IMR-90 (cell line): ENCODE measurements at regions not wholly inside any gene's neighbourhood (a gene's known extent, or its start where the extent isn't known, plus 50 kb on each side); places are given as distances from the start of the nearest gene placed in this dataset.

Source experiments
- ATAC-seq: fragments of 200-7000 bp; cut with Tn5 transposase; 2 replicates; pipeline ENCODE4 v1.9.1; 2020; ENCODE audit warnings: low read depth, mild to moderate bottlenecking, moderate library complexity
- BruUV-seq: library from RNA; stranded (reverse); fragments of 400-500 nt; replicated peaks from 2 replicates; lab custom pipeline; 2021; lab: Mats Ljungman, UMichigan
- CTCF ChIA-PET: fragments of 300-600 bp; formaldehyde crosslinking; extraction: SDS; loops from one replicate; lab custom pipeline; 2021; ENCODE audit warnings: antibody characterized with exemption; lab: Yijun Ruan, JAX
- POLR2A ChIA-PET: fragments of 300-600 bp; sonication (Branson Sonifier 250); formaldehyde crosslinking; loops from one replicate; lab custom pipeline; 2022; ENCODE audit warnings: antibody characterized with exemption; ENCODE audit not compliant: unreplicated experiment; lab: Charles Lee
- DNase-seq: peaks from one replicate; pipeline ENCODE4 v3.0.0; 2013
- H2AFZ ChIP-seq: replicated peaks from 2 replicates; pipeline ENCODE3; 2013; ENCODE audit warnings: low read length, mild to moderate bottlenecking; ENCODE audit not compliant: poor library complexity
- H2AK5ac ChIP-seq: 2 replicates; pipeline ENCODE4 v1.6.1; 2013; ENCODE audit warnings: low read depth, low read length, inconsistent platforms
- H2AK9ac ChIP-seq: replicated peaks from 2 replicates; pipeline ENCODE3; 2013; ENCODE audit warnings: mild to moderate bottlenecking, low read depth, low read length, moderate library complexity; ENCODE audit not compliant: poor library complexity
- H2BK120ac ChIP-seq: 2 replicates; pipeline ENCODE4 v1.6.1; 2013; ENCODE audit warnings: low read depth, low read length, inconsistent platforms
- H2BK15ac ChIP-seq: 3 replicates; pipeline ENCODE4 v1.6.1; 2013; ENCODE audit warnings: low read depth, low read length, inconsistent platforms
- H2BK20ac ChIP-seq: 2 replicates; pipeline ENCODE4 v1.6.1; 2013; ENCODE audit warnings: low read depth, mild to moderate bottlenecking, inconsistent platforms, low read length, moderate library complexity
- H2BK5ac ChIP-seq: 2 replicates; pipeline ENCODE4 v1.6.1; 2013; ENCODE audit warnings: mild to moderate bottlenecking, low read depth, low read length, inconsistent platforms; ENCODE audit not compliant: poor library complexity, severe bottlenecking
- H3K14ac ChIP-seq: replicated peaks from 2 replicates; pipeline ENCODE4 v1.6.1; 2013; ENCODE audit warnings: low read depth, low read length, inconsistent platforms
- H3K18ac ChIP-seq: 2 replicates; pipeline ENCODE4 v1.6.1; 2013; ENCODE audit warnings: low read depth, low read length, control low read depth
- H3K23ac ChIP-seq: 2 replicates; pipeline ENCODE4 v1.6.1; 2013; ENCODE audit warnings: low read depth, low read length, inconsistent platforms
- H3K27ac ChIP-seq: 2 replicates; pipeline ENCODE4 v1.5.1; 2013; ENCODE audit warnings: mild to moderate bottlenecking, control low read depth, low read length; ENCODE audit not compliant: insufficient read depth
- H3K27me3 ChIP-seq: 2 replicates; pipeline ENCODE4 v1.6.1; 2013; ENCODE audit warnings: low read length; ENCODE audit not compliant: control insufficient read depth, insufficient read depth
- H3K36me3 ChIP-seq: 2 replicates; pipeline ENCODE4 v1.6.1; 2013; ENCODE audit warnings: low read length, mixed read lengths; ENCODE audit not compliant: control insufficient read depth, insufficient read depth
- H3K4ac ChIP-seq: 2 replicates; pipeline ENCODE4 v1.6.1; 2013; ENCODE audit warnings: low read depth, low read length, inconsistent platforms
- H3K4me1 ChIP-seq: 2 replicates; pipeline ENCODE4 v1.6.1; 2013; ENCODE audit warnings: low read length, mixed read lengths; ENCODE audit not compliant: control insufficient read depth, insufficient read depth
- H3K4me2 ChIP-seq: 2 replicates; pipeline ENCODE4 v1.6.1; 2013; ENCODE audit warnings: low read depth, mild to moderate bottlenecking, control low read depth, low read length, moderate library complexity
- H3K4me3 ChIP-seq: 2 replicates; pipeline ENCODE4 v1.5.1; 2013; ENCODE audit warnings: low read depth, mild to moderate bottlenecking, control low read depth, low read length, moderate library complexity; ENCODE audit not compliant: insufficient read depth
- H3K56ac ChIP-seq: 2 replicates; pipeline ENCODE4 v1.6.1; 2013; ENCODE audit warnings: low read length, inconsistent platforms; ENCODE audit not compliant: insufficient read depth; ENCODE audit errors: extremely low read depth
- H3K79me1 ChIP-seq, 2 experiments: 2 replicates each; pipeline ENCODE4 v1.6.1; 2013; ENCODE audit warnings: low read length in 2 of 2, inconsistent platforms in 1 of 2, low read depth in 1 of 2
- H3K9ac ChIP-seq: 2 replicates; pipeline ENCODE4 v1.6.1; 2013; ENCODE audit warnings: low read depth, low read length, control low read depth
- H3K9me1 ChIP-seq: 2 replicates; pipeline ENCODE4 v1.6.1; 2013; ENCODE audit warnings: low read length, inconsistent platforms; ENCODE audit not compliant: insufficient read depth
- H3K9me3 ChIP-seq: 2 replicates; pipeline ENCODE4 v1.6.1; 2013; ENCODE audit warnings: low read length; ENCODE audit not compliant: control insufficient read depth, insufficient read depth
- H4K20me1 ChIP-seq: 2 replicates; pipeline ENCODE4 v1.6.1; 2013; ENCODE audit warnings: low read length, inconsistent platforms; ENCODE audit not compliant: insufficient read depth
- H4K5ac ChIP-seq: 2 replicates; pipeline ENCODE4 v1.6.1; 2013; ENCODE audit warnings: mild to moderate bottlenecking, low read depth, low read length, control low read depth
- H4K8ac ChIP-seq, 2 experiments: 2 replicates each; pipeline ENCODE4 v1.6.1; 2013; ENCODE audit warnings: low read depth in 2 of 2, low read length in 2 of 2, control low read depth in 1 of 2, inconsistent platforms in 1 of 2
- H4K91ac ChIP-seq: 2 replicates; pipeline ENCODE4 v1.6.1; 2013; ENCODE audit warnings: low read depth, low read length, inconsistent platforms; ENCODE audit not compliant: insufficient read depth
- BHLHE40 ChIP-seq: fragments of 150-350 bp; IDR thresholded peaks from 2 replicates; pipeline ENCODE4 v1.6.1; 2016; ENCODE audit warnings: mild to moderate bottlenecking, low read depth, low read length
- CEBPB ChIP-seq: IDR thresholded peaks from 2 replicates; pipeline ENCODE4 v1.6.1; 2012; ENCODE audit warnings: low read depth, low read length, improper control_type of control experiment
- CHD1 ChIP-seq: IDR thresholded peaks from 2 replicates; pipeline ENCODE4 v1.6.1; 2012; ENCODE audit warnings: low read depth, low read length, improper control_type of control experiment
- CTCF ChIP-seq: conservative IDR thresholded peaks from 2 replicates; pipeline ENCODE4 v1.5.1; 2012; ENCODE audit warnings: mild to moderate bottlenecking, low read depth, low read length, improper control_type of control experiment
- ELK1 ChIP-seq: fragments of 150-350 bp; IDR thresholded peaks from 2 replicates; pipeline ENCODE4 v1.6.1; 2016; ENCODE audit warnings: low read depth, mild to moderate bottlenecking, low read length, moderate library complexity, borderline replicate concordance
- FOS ChIP-seq: fragments of 150-350 bp; IDR thresholded peaks from 2 replicates; pipeline ENCODE4 v1.6.1; 2016; ENCODE audit warnings: low read depth, low read length
- MAZ ChIP-seq: IDR thresholded peaks from 2 replicates; pipeline ENCODE4 v1.6.1; 2012; ENCODE audit warnings: low read depth, mild to moderate bottlenecking, low read length, improper control_type of control experiment, moderate library complexity, borderline replicate concordance
- MXI1 ChIP-seq: IDR thresholded peaks from 2 replicates; pipeline ENCODE4 v1.6.1; 2012; ENCODE audit warnings: low read depth, mild to moderate bottlenecking, low read length, moderate library complexity, borderline replicate concordance
- NFE2L2 ChIP-seq: fragments of 150-350 bp; IDR thresholded peaks from 2 replicates; pipeline ENCODE4 v1.6.1; 2016; ENCODE audit warnings: low read depth, mild to moderate bottlenecking, low read length
- POLR2A ChIP-seq: IDR thresholded peaks from 2 replicates; pipeline ENCODE4 v1.6.1; 2012; ENCODE audit warnings: mild to moderate bottlenecking, low read depth, low read length
- RAD21 ChIP-seq: IDR thresholded peaks from 2 replicates; pipeline ENCODE4 v1.6.1; 2012; ENCODE audit warnings: low read length, improper control_type of control experiment
- RCOR1 ChIP-seq: IDR thresholded peaks from 2 replicates; pipeline ENCODE4 v1.6.1; 2012; ENCODE audit warnings: mild to moderate bottlenecking, low read length, improper control_type of control experiment; ENCODE audit not compliant: insufficient replicate concordance
- RFX5 ChIP-seq: IDR thresholded peaks from 2 replicates; pipeline ENCODE4 v1.8.0; 2012; ENCODE audit warnings: low read depth, mild to moderate bottlenecking, low read length, moderate library complexity
- SMC3 ChIP-seq: fragments of 150-350 bp; IDR thresholded peaks from 2 replicates; pipeline ENCODE4 v1.6.1; 2016; ENCODE audit warnings: low read depth, mild to moderate bottlenecking, antibody characterized with exemption, low read length, moderate library complexity
- WGBS, 2 experiments: methylation state at CpG; one replicate each; pipeline versions ENCODE4 v1.1.5 to v1.1.7; 2013; ENCODE audit warnings: missing lambda C conversion rate in 2 of 2; ENCODE audit not compliant: insufficient read length in 1 of 2; ENCODE audit errors: extremely low coverage in 2 of 2; 5-methylcytosine and 5-hydroxymethylcytosine counted together
- dilution Hi-C: fragments of 300-500 bp; cut with HindIII; formaldehyde crosslinking; loops from one replicate; pipeline ENCODE4 v1.14.3; 2018; ENCODE audit warnings: low sequenced_read_pairs; ENCODE audit not compliant: unreplicated experiment
- in situ Hi-C: fragments of 300-500 bp; cut with MboI; formaldehyde crosslinking; loops from 3 replicates; pipeline ENCODE4 v1.14.3; 2019; ENCODE audit warnings: low sequenced_read_pairs, inconsistent platforms, mixed read lengths
- intact Hi-C: fragments of 100-400 bp; cut with micrococcal nuclease; formaldehyde crosslinking; loops from 2 replicates; pipeline ENCODE4 v1.10.0; 2022

GRCh38 chr2:196247114-196247975 is 76.0 kb upstream of the STK17B start (continued):
- no peak for TF ChIP-seq BHLHE40
- TF ChIP-seq RCOR1 = no peak

- Histone ChIP-seq H4K91ac (peak overlapping the region; percentile 71), H3K4me2 (no peak overlapping the region; the same call in 1 of the 2 replicates), H3K18ac (peak overlapping the region; percentile 34; the same call in 1 of the 2 replicates), H3K9me1 (peaks cover 15% of the 10 kb centered on the region), H2AK9ac (no peak overlapping the region), H2BK120ac (peak overlapping the region; percentile 87), H3K4me3 (no peak overlapping the region), H3K27ac (no peak overlapping the region), H3K79me1 (no peaks in the 10 kb centered on the region; a peak in 1 of 4 replicates), H3K56ac (no peak overlapping the region), H3K9me3 (no peaks in the 10 kb centered on the region), H3K36me3 (no peaks in the 10 kb centered on the region), H2AK5ac (0 out of 2 replicates have a peak overlapping the region, but pooled peaks have one; percentile 28), H2BK20ac (peak overlapping the region; percentile 71), H3K14ac (peak overlapping the region; percentile 79), H3K27me3 (no peaks in the 10 kb centered on the region), H4K8ac (peak overlapping the region; percentile 61 to 68; a peak in 2 of 4 replicates), H2AFZ (no peak overlapping the region), H3K9ac (no peak overlapping the region), H4K20me1 (no peaks in the 10 kb centered on the region), H2BK15ac (peak overlapping the region; percentile 73; the same call in 1 of the 3 replicates), H3K23ac (peak overlapping the region; percentile 41; the same call in 1 of the 2 replicates), H4K5ac (0 out of 2 replicates have a peak overlapping the region, but pooled peaks have one; percentile 55), H3K4ac (peak overlapping the region; percentile 34; the same call in 1 of the 2 replicates), H3K4me1 (peaks cover 11% of the 10 kb centered on the region), H2BK5ac (peak overlapping the region; percentile 75)
- in situ Hi-C loops = no loop called here
- no CpG with 5 or more reads among the region's 3 CpGs for WGBS, 2 experiments
- dilution Hi-C loops = no loop called here
- ATAC-seq (no peak), DNase-seq (no peak)
- ChIA-PET POLR2A (no interaction called here), CTCF (interaction anchor here (0.6 to 1.5 kb wide), 5 partner anchors 11 to 80 kb away, joined by 3 to 8 read pairs (median 3); no protein-coding TSS in a partner anchor)
- no TSS peak for BruUV-seq
- intact Hi-C loops = no loop called here
- TF ChIP-seq CEBPB = no peak
- TF ChIP-seq RAD21 = no peak
- no peak for TF ChIP-seq ELK1
- no peak for TF ChIP-seq RFX5
- no peak for TF ChIP-seq SMC3
- no peak for TF ChIP-seq POLR2A
- no peak for TF ChIP-seq NFE2L2
- TF ChIP-seq BHLHE40 = no peak
- no peak for TF ChIP-seq MAZ
- no peak for TF ChIP-seq CHD1
- TF ChIP-seq MXI1 = no peak
- no peak for TF ChIP-seq CTCF
- no peak for TF ChIP-seq FOS
Observed at GRCh38 chr2:196247976-196248280, 76.5 kb upstream of the STK17B start.
